Adrenal gland (tissue), 5 donors: ENCODE measurements at regions not wholly inside any gene's neighbourhood (a gene's known extent, or its start where the extent isn't known, plus 50 kb on each side); places are given as distances from the start of the nearest gene placed in this dataset.

Experiments used
- POLR2A ChIP-seq, 2 donors: fragments of 450-650 bp; IDR thresholded peaks; one replicate each; pipeline ENCODE4 v1.6.1; 2017; ENCODE audit warnings: antibody characterized with exemption in 2 of 2, mild to moderate bottlenecking in 2 of 2, moderate library complexity in 1 of 2
- TF ChIP-seq, protein P1 (sequence below), 6 experiments: fragments of 450-650 bp in 4 of 6; fragments of 200-600 bp in 2 of 6; sonication (generic) in 1 of 6; IDR thresholded peaks; 1 replicate in 5 of 6; 2 replicates in 1 of 6; pipeline versions ENCODE4 v1.5.1 to v1.8.0; 2016 to 2021; ENCODE audit warnings: antibody characterized with exemption in 6 of 6, mild to moderate bottlenecking in 2 of 6, moderate library complexity in 1 of 6
- donor health status: DM: no; HTN: no; CAD: no.

DNA sequence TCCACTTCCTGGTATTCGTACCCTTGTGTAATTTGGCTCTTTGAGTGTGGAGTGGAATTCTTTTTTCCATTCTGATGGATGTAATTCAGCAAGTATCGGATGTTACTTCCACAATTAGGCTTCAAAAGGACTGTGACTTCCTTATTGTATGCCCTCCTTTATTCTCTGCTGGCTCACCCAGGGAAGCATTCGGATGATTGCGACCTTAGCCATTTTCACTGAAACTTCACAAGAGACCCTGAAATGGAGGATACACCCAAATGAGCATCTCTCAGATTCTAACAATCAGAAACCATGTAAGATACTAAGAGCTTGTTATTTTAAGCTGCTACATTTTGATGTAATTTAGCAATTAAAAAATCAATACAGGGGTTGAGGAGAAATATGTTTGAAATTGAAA lies 493.1 kb downstream of the DNAJB9 start:
- TF ChIP-seq, protein P1, sequence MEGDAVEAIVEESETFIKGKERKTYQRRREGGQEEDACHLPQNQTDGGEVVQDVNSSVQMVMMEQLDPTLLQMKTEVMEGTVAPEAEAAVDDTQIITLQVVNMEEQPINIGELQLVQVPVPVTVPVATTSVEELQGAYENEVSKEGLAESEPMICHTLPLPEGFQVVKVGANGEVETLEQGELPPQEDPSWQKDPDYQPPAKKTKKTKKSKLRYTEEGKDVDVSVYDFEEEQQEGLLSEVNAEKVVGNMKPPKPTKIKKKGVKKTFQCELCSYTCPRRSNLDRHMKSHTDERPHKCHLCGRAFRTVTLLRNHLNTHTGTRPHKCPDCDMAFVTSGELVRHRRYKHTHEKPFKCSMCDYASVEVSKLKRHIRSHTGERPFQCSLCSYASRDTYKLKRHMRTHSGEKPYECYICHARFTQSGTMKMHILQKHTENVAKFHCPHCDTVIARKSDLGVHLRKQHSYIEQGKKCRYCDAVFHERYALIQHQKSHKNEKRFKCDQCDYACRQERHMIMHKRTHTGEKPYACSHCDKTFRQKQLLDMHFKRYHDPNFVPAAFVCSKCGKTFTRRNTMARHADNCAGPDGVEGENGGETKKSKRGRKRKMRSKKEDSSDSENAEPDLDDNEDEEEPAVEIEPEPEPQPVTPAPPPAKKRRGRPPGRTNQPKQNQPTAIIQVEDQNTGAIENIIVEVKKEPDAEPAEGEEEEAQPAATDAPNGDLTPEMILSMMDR (IDR thresholded peaks at IDR 0.05) = no peak
- no peak for TF ChIP-seq POLR2A (IDR thresholded peaks at IDR 0.05)
